HG02623 (cell line): ENCODE measurements at regions not wholly inside any gene's neighbourhood (a gene's known extent, or its start where the extent isn't known, plus 50 kb on each side); places are given as distances from the start of the nearest gene placed in this dataset.

ENCODE experiments used
- ATAC-seq: cut with Tn5 transposase; IDR thresholded peaks from one replicate; pipeline ENCODE4 v1.9.1; 2021; ENCODE audit warnings: moderate library complexity; ENCODE audit not compliant: unreplicated experiment

- ATAC-seq: peak; percentile 66
Measured at GRCh38 chr3:182729903-182730674, 63.2 kb upstream of the ATP11B start.

- peak; percentile 4 for ATAC-seq
Measured at GRCh38 chr3:182730675-182731042, 62.6 kb upstream of the ATP11B start.

GRCh38 chr3:182731764-182732163 is 61.5 kb upstream of the ATP11B start:
- ATAC-seq: no peak

GRCh38 chr3:182732232-182733015 is 60.9 kb upstream of the ATP11B start:
- ATAC-seq: no peak

- ATAC-seq: no peak
Measured at GRCh38 chr3:182735672-182736071, 57.6 kb upstream of the ATP11B start.

- ATAC-seq: no peak
Measured at GRCh38 chr3:182737825-182738224, 55.5 kb upstream of the ATP11B start.

- ATAC-seq: no peak
Measured at GRCh38 chr3:182738583-182739411, 54.5 kb upstream of the ATP11B start.

- ATAC-seq: no peak
Measured at GRCh38 chr3:182739619-182740018, 53.7 kb upstream of the ATP11B start.

GRCh38 chr3:182740710-182741109 is 52.6 kb upstream of the ATP11B start:
- no peak for ATAC-seq

- no peak for ATAC-seq
Measured at GRCh38 chr3:182741214-182741613, 52.1 kb upstream of the ATP11B start.
